Peyer's patch (tissue), 4 donors: ENCODE measurements at regions not wholly inside any gene's neighbourhood (a gene's known extent, or its start where the extent isn't known, plus 50 kb on each side); places are given as distances from the start of the nearest gene placed in this dataset.

Experiments
- CTCF ChIP-seq, 6 experiments: fragments of 450-650 bp in 4 of 6; fragments of 200-600 bp in 2 of 6; sonication (generic) in 1 of 6; IDR thresholded peaks; one replicate each; pipeline ENCODE4 v1.5.1; 2017 to 2019; ENCODE audit warnings: antibody characterized with exemption in 6 of 6, mild to moderate bottlenecking in 3 of 6, moderate library complexity in 1 of 6
- POLR2A ChIP-seq, 2 donors: fragments of 450-650 bp; IDR thresholded peaks; one replicate each; pipeline ENCODE4 v1.5.1; 2017; ENCODE audit warnings: antibody characterized with exemption in 2 of 2, mild to moderate bottlenecking in 2 of 2, moderate library complexity in 2 of 2

- no peak for TF ChIP-seq CTCF (IDR thresholded peaks at IDR 0.05)
- TF ChIP-seq POLR2A (IDR thresholded peaks at IDR 0.05), result no peak
Measured at GRCh38 chr2:204201507-204201906, 264.9 kb downstream of the ICOS start.
